Upper lobe of left lung (tissue), 4 donors: ENCODE measurements at regions not wholly inside any gene's neighbourhood (a gene's known extent, or its start where the extent isn't known, plus 50 kb on each side); places are given as distances from the start of the nearest gene placed in this dataset.

Experiments
- CTCF ChIP-seq, 6 experiments: fragments of 450-650 bp in 4 of 6; fragments of 200-600 bp in 2 of 6; sonication (generic) in 2 of 6; IDR thresholded peaks; one replicate each; pipeline ENCODE4 v1.5.1; 2016 to 2019; ENCODE audit warnings: antibody characterized with exemption in 6 of 6
- POLR2A ChIP-seq, 4 donors: fragments of 450-650 bp; IDR thresholded peaks; one replicate each; pipeline ENCODE4 v1.5.1; 2016 to 2017; ENCODE audit warnings: antibody characterized with exemption in 4 of 4, mild to moderate bottlenecking in 2 of 4

- TF ChIP-seq CTCF (IDR thresholded peaks at IDR 0.05) (no peak), POLR2A (IDR thresholded peaks at IDR 0.05) (no peak)
Measured at GRCh38 chr16:63135069-63135468, 1098.8 kb upstream of the CDH8 start.
